HG03565 (cell line): ENCODE measurements at regions not wholly inside any gene's neighbourhood (a gene's known extent, or its start where the extent isn't known, plus 50 kb on each side); places are given as distances from the start of the nearest gene placed in this dataset.

ENCODE experiments used
- ATAC-seq: cut with Tn5 transposase; IDR thresholded peaks from one replicate; pipeline ENCODE4 v1.9.1; 2021; ENCODE audit warnings: mild to moderate bottlenecking, moderate library complexity; ENCODE audit not compliant: unreplicated experiment

DNA sequence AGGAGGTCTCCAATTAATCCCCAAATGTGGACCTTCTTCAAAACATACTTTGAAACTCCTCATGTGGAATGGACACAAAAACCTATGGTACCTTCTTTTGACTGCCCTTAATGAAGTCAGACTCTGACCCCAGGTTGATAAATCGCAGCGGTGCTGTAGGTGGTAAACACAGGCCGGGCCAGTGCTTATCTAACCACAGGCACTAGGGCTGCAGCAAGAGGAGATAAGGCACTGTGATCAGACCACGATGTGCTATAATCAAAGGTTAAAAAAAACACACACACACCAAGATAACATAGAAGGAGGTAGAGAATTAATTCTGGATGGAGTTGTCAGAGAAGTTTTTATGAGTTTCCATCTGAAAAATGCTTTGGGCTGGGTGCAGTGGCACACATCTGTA, 52.3 kb upstream of the SIPA1L2 start:
- no peak for ATAC-seq

DNA sequence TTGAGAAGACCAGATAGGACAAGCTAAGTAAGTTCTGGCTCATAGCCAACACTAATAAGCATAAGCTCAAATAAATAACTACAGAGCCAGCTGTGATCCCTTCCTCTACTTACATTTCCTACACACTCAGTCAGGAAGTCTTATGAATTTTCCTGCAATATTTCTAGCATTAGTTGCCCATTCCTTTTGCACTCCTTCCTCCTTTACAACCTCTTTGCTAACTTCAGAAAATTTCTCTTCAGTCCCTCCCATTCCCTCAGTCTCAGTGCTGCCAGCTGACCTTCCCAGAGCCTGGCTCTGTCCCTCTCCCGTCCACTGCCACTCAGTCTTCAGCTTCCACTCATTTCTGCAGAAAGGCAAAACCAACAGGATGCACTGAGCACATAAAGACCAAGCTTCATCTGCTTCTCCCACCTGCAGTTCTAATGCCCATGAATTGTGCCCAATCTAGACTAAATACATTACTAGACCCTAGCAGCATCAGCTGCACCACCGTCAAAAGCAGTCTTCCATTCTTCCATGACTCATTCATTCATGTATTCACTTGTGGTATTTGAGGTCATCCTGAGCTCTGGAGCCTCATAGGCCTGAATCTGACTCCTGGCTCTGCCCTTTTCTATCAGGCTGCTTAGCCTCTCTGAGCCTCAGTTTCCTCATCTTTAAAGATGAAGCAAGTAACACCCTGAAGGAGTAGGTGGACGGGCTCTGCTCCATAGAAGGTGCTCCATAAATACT, 54.6 kb upstream of the SIPA1L2 start:
- no peak for ATAC-seq

DNA sequence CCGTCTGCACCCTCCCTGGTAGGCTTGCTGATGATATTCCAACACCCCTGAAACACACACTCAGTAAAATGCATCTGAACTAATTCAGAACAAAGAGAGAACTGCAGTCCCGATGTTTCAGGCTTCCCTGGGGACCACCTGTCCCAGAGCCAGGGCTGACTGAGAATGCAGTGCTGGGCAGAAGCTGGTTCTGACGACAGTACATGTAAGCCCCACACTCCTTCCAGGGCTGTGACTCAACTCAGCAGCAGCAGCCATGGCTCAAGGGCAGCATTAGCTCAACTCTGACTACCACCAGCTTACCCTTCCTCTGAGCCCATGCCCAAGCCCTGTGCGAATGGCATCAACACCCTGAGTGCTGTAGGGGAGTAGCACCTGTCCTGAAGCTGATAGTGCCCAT, 56.4 kb upstream of the SIPA1L2 start:
- no peak for ATAC-seq

DNA sequence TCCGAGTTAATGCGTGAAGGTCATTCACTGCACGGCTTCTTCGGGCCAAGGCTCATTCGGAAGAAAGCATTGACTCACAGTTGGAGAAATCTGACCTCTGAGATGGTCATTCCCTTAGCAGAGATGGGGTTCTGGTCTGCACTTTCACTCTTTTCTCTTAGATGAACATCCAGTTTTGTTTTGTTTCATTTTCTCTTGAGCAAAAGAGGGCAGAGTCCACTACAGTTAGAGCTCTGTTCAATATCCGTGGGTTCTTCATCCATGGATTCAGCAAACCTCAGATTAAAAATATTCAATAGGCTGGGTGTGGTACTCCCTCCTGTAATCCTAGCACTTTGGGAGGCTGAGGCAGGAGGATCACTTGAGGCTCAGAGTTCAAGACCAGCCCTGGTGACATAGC, 57.4 kb upstream of the SIPA1L2 start:
- ATAC-seq, result no peak

DNA sequence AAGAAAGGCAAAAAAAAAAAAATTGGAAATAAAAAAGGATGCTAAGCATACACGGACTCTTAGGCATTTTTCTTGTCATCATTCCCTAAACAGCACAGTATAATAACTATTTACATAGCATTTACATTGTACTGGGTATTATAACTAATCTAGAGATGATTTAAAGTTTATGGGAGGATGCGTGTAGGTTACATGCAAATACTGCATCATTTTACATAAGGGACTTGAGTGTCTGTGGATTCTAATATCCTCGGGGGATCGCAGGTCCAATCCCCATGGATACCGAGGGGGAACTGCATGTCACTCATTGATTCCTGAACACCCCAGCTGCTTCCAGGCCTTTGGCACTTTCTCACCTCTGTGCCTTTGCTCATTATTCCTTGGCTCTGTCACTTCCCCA, 57.8 kb upstream of the SIPA1L2 start:
- ATAC-seq, result no peak

DNA sequence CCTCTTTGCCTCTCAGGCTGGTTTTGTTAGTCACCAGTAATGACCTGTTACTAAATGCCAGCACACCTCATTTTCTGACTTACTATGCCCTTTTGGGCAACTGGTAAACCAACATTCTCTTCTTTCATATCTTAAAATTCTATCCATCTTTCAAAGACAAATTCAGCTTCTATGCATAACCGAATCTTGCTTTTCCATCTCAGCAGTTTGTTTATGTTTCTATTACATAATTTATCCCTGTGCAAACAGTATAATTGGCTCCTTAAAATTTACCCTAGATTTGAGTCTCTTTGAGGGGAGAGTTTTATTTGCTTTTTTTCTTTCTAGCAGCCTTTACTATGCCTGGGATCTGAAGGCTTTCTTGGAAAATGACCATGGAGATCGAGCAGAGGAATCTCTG, 58.5 kb upstream of the SIPA1L2 start:
- no peak for ATAC-seq

DNA sequence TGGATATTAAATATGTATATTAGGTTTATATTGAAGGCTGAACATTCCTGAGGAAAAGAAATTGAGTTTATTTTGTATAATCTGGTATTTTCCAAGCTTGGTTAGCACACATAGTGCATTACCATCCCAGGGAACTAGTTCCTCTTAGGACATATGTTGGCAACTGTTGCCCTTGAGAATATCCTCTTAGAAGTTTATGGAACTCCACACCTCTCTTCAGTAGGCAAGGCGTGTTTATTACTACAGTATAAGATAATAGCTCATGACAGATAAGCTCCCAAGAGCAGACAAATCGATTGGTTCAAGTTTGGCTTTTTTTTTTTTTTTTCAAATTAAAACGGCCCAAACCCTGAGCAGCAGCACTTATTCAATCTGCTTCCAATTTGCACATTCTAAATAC, 59.8 kb upstream of the SIPA1L2 start:
- ATAC-seq, result no peak

DNA sequence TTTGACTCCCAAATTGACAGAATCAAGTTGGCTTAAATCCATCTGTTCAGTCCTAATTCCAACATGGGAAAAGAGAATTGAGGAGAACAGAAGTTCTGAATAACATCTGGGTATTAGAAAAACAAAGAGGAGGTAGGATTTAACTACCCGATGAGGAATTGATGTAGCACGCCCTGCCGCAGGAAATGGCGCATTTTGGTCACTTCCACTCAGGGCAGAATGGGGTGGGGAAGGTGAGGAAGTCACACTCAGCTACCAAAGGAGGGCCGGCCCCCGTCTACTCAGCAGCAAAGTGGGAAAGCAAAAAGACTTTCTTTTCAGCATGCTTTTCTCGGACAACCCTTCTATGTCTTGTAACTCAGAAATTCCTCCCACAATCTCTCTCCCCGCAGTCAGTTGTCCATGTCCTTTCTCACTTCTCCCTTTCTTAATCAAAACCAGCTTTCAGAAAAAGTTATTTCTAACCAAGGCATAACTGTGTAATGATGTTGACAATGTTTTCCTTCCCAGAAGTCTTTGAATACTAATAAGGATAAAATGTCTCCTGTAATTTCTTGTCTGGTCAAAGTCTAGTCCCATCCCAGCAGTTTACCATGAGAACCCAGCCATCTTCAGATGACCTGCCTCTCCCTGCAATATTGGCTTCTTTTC, 60.5 kb upstream of the SIPA1L2 start:
- no peak for ATAC-seq

DNA sequence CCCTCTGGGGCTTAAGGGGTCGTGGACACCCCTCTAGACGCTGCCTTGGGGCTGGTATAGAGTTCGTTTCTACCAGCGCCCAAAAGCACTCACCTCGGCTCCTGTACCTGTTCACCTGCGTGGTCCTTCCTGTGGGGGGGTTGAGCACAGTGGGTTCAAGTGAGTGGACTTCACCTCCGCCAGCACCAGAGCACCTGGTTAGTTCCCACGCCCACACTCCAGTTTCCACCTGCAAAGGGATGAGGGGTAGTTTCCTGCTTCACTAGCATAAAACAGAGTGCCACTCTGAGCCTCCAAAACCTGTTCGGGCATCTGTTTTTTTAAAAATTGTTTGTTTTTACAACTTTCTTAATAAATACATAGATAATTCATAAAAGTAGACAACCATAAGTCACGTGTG, 64.5 kb upstream of the SIPA1L2 start:
- ATAC-seq, result no peak

DNA sequence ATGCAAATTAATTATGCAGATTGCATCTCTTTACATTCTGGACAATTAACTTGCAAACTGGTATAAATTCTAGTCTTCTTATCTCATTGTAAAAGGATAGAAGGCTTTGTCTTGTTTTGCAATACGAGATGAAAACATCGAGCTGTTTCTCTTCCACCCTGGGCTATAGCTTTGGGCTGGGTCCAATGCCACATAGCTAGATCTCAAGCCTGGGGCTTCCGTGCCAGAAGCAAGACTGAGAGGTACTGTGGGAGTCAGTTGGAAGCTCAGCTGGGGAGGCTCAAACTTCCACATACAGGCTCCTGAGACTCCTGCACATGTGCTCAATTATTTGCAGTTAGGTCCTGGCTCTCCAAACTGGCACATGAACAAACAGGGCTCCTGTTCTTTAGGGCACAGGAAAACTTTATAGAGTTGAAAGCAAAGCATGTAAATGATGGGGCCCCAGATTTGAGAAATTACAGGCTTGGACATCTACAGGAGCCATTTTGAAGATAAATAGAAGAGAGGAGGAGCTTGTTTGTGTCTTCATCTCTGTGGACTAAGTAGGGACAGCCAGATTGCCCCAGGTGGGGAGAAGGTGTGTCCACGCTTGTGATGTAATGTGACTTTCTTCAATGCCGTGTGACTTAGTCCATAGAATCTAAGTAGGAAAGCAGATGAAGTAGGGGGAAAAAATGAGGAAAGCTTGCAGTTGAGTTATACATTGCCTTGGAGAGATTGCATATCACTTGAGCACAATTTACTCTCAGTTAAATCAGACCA, 65.9 kb upstream of the SIPA1L2 start:
- ATAC-seq, result no peak

DNA sequence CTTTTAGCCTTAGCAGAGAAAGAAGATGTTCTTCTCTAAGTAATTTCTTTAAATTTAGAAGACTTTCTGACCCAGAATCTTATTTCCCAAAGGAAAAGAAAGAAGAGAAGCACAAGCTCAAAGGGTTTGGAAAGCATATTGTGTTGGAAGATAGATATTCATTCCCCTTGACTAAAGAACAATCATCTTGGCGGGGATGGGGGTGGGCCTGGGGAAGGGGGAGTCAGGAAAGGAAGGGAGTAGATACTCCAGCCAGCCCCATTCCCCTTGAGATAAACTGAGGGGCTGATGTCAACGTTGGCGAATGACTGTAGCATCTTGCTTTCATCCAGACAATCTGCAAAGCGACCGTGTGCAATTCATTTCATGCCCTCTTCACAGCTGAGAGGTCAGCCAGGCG, 66.5 kb upstream of the SIPA1L2 start:
- no peak for ATAC-seq

DNA sequence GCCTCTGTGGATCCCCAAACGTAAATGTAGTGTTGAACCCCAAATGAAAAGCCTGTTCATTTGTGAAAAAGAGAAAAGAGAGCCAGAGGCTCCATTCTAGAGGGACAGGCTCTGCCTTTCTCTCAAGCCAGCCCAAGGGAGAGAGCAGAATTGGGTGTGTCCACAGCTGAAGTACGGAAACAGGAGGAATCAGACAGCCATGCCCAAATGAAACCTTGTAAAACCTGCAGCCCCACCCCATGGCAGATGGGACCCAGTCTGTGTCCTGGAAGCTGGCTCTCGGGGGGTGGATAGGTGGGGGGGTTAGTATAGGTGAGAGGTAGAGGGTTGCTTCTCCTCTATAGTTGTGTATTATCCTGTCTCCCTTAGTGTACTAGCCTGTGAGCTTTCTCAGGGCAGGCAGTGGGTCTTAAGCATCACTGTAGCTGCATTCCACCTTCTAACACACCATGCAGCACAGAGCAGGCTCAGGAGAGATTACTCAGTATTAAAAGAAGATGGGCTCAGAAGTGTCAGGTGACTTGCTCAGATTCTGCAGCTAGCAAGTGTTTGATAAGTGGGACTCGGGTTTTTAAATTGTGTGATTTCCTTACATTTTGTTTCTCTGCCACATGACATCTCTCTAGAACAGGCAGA, 67.4 kb upstream of the SIPA1L2 start:
- ATAC-seq, result no peak

DNA sequence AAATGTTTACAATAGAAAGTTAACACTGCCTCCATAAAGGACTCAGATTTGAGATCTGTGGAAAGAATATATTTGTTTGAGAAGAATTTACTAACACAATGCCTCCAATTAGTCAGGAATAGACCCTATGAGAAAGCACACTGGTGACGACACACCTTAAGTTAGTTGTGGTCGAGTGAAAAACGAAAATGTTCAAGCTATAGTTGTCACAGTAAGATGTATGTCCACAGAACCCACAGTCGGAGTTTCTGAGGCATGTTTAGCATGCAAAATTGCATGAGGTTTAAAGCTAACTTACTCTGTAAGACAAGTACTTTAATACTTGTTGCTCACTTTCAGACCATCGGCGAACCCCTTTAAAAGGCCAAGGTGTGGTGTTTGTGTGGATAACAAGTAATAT, 69.9 kb upstream of the SIPA1L2 start:
- ATAC-seq, result peak; percentile 61

DNA sequence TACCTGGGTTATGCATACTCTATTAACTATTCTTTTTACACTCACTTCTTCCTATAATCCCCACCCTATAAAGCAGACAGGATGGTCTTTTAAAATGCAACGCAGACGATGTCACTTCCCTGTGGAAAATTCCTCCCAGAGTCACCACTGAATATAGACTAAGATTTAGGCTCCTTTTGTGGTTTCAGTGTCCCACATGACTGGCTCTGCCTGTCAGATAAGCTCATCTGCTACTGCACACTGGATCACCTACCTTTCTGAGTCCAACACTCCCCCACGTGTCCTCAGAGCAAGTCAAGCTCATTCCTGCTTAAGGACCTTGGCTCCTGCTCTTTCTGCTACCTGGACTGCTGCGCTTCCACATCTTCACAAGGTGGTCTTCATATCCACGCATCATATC, 73.0 kb upstream of the SIPA1L2 start:
- ATAC-seq, result no peak

DNA sequence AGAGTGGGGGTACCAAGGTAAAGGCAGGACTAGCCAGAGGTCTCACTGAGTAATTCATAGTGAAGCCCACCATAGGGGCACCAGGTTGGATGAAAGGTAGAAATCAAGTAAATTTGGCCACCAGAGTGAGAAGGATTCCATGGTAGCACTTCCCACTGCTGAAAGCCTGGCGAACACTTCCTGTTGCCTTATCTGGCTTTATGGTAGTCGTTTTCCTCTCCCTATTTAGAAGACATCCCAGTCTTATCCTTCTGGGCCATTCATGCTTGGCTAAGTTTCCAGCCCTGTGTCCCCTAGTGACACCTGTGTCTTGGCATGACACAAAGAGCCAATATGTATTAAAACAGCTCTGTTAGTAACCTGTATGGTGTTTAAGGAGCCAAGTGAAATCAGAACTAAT, 74.3 kb upstream of the SIPA1L2 start:
- ATAC-seq, result no peak

DNA sequence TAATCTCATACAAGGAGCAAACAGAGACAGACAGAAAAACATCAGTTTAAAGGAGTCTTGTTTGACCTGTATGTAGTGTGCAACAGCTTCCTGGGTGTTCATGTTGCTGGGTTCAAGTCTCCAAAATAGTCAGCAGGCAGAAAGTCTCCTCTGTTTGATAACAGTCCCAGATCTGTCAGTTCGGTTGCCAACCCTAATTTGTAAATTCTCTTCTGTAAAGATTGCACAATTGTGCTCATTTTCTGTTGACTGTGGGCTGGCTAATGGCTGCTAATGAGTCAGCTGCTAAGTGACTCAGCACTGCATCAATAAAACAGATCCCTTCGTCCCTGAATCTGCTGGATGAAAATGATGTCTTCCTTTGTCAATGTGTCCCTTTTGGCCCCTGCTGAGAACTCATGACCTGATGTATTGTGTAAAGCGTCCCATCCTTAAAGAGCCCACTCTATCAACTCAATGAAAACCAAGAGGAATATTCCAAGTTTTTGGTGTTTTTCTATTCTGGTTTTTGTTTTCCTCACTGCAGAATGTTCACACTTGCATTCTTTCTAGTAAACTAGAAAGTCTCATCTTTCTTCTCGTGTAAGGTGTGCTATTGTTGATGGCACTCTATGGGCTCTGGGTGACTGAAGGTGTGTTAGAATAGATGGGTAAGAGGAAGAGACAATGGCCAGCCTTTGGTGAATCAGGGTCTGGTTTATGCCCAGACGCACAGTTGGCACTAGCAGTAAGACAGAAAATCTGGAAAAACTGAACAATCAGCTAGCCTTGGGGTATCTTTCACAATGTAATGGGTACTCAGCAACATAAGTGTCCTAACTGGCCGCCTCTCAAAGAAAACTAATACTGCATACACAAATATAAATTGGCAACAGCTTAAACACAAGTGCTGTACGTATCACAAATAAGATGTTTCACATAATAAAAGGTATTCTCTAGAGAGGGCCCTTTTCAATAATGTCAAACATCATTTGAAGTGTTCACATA, 75.1 kb upstream of the SIPA1L2 start:
- no peak for ATAC-seq

DNA sequence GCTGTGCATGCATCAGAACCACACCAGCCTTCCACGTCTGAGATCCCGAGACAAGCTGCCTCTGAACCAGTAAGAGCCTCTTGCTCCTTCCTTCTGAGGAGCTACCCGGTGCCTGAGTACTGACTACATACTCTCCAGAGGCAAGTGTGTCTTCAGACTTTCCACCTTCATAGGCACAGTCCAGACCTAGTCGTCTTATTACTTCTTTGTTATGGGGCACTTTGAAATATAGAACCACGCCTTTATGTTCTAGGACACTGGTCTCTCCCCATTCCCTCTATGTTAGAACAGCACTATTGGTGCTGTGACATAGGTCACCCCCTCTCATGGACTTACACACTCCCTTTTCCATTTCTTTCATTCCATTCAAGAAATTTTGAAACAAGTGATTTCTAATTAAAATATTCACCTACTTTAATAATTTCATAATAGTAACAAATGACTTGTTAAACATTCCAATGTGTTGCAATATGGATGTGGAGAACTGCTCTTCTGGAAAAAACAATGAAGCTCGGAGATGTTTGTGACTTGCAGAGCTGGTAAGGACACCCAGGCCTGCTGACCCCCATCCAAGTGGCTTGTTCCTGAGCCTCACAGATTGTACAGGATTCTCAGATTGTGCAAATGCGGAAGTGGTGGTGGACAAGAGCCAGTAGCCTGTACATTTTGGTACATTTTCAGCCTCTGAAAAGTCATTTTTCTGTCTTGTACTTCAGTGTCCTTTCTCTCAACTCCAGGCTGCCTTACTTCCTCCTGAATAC, 76.1 kb upstream of the SIPA1L2 start:
- ATAC-seq, result no peak

DNA sequence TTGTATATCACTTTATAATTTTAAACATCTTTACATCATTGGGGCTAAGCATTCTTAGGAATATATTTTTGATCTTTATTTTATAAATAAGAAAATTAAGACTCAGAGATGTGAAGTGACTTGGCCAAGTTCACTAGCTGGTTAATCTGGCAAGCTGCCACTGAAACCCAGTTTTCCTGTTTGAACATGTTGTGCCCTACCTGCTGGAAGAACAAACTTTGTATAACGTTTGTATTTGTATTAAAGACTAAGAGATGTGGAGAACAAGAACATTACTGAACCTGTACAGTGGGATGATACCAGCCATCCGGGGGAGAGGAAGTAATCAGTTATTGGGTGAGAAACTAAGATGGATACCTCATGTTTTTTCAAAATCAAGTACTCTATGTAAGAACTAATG, 77.2 kb upstream of the SIPA1L2 start:
- ATAC-seq, result no peak

DNA sequence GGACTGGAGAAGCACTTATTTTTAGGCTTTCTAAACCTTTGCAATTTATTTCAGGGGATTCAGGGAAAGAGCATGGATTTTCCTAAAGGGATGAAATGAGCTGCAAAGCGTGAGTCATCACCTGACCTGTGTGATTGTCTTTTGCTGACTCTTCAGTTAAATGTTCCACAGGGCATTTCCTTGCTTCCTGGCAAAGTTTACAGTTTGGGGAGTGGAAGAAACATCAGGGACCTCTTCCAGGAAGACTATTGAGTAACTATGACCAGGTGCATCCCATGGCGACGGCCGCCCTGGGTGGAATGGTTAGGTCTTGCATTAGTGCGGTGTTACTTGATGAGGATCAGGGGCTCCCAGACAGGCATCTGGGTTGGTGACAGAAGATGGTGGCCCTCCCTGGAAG, 79.5 kb upstream of the SIPA1L2 start:
- ATAC-seq, result no peak

DNA sequence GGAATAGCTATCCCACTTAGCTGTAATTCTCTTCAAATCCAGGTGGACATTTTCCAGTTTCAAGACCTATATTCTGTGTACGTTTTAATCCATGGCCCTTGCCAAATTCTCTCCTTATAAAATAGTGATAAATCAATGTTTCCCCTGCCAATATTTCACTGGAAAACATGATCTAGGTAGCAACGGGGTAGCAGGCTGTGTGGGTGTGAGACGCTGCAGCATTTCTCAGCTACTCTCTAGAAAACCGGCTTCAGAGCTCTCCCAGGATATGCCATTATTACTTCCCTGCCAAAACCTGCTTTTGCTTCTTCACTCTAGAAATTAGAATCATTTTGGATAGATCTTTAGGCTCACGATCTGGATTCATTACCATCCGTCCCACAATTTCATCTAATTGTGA, 82.1 kb upstream of the SIPA1L2 start:
- ATAC-seq, result no peak
